Type B pancreatic cell (in vitro differentiated cells): ENCODE measurements at regions not wholly inside any gene's neighbourhood (a gene's known extent, or its start where the extent isn't known, plus 50 kb on each side); places are given as distances from the start of the nearest gene placed in this dataset.

Experiments
- DNase-seq: peaks from one replicate; pipeline ENCODE4 v3.0.0; 2021; ENCODE audit warnings: mixed read lengths; ENCODE audit not compliant: unreplicated experiment; ENCODE audit errors: extremely low spot score
- H3K27ac Mint-ChIP-seq: 2 replicates; pipeline ENCODE4 v1.8.0; 2021; ENCODE audit warnings: mild to moderate bottlenecking, mixed read lengths
- H3K27me3 Mint-ChIP-seq: 2 replicates; pipeline ENCODE4 v1.8.0; 2021; ENCODE audit warnings: mixed read lengths
- H3K36me3 Mint-ChIP-seq: 2 replicates; pipeline ENCODE4 v1.8.0; 2021; ENCODE audit warnings: mixed read lengths
- H3K4me1 Mint-ChIP-seq: one replicate; pipeline ENCODE4 v1.8.0; 2021; ENCODE audit warnings: mixed read lengths; ENCODE audit not compliant: unreplicated experiment
- H3K4me3 Mint-ChIP-seq: 2 replicates; pipeline ENCODE4 v1.8.0; 2021; ENCODE audit warnings: mild to moderate bottlenecking, mixed read lengths
- H3K9me3 Mint-ChIP-seq: 2 replicates; pipeline ENCODE4 v1.8.0; 2021; ENCODE audit warnings: mixed read lengths
- TF ChIP-seq, protein P1 (sequence below): fragments of 200-600 bp; sonication (generic); conservative IDR thresholded peaks from 2 replicates; pipeline ENCODE4 v1.5.0; 2021; ENCODE audit warnings: antibody characterized with exemption, mild to moderate bottlenecking

DNA sequence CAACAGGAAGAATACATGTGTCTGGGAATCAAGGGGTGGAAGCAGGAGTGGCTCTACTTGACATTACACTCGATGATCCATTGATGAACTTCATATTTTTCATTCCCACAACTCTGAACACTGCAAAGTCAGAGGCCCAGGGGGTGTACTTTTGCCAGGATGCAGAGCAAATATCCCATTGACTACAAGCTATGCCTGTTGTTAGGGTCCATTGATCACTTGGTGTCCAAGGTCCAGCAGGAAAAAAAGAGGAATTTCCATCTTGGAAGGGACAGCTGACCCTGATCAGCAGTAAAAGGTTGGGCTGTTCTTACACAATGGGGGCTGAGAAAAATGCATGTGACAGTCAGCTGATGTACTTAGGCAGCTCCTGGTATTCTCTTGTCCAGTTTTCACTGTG, 118.5 kb upstream of the MAP1B start:
- H3K27ac Mint-ChIP-seq: no peak overlapping the region
- H3K36me3 Mint-ChIP-seq: no peaks in the 10 kb centered on the region
- H3K4me1 Mint-ChIP-seq: no peaks in the 10 kb centered on the region
- H3K27me3 Mint-ChIP-seq: no peaks in the 10 kb centered on the region
- no peak for DNase-seq
- no peaks in the 10 kb centered on the region for H3K9me3 Mint-ChIP-seq
- TF ChIP-seq, protein P1, sequence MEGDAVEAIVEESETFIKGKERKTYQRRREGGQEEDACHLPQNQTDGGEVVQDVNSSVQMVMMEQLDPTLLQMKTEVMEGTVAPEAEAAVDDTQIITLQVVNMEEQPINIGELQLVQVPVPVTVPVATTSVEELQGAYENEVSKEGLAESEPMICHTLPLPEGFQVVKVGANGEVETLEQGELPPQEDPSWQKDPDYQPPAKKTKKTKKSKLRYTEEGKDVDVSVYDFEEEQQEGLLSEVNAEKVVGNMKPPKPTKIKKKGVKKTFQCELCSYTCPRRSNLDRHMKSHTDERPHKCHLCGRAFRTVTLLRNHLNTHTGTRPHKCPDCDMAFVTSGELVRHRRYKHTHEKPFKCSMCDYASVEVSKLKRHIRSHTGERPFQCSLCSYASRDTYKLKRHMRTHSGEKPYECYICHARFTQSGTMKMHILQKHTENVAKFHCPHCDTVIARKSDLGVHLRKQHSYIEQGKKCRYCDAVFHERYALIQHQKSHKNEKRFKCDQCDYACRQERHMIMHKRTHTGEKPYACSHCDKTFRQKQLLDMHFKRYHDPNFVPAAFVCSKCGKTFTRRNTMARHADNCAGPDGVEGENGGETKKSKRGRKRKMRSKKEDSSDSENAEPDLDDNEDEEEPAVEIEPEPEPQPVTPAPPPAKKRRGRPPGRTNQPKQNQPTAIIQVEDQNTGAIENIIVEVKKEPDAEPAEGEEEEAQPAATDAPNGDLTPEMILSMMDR: no peak
- no peak overlapping the region for H3K4me3 Mint-ChIP-seq

DNA sequence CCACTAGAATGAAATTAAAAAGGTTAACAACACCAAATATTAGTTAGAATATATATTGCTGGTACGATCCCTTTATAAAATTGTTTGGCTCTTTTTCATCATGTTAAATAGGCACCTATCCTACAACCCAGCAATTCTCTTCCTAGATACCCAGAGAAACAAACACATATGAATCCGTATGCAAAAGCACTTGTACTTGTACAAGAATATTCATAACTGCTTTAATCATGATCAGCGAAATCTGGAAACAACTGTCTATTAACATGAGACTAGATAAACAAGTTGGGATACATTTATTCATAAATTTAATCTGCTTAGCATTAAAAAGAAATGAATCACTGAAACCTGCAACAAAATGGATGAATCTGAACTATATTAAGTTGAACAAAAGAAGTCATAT, 113.7 kb upstream of the MAP1B start:
- TF ChIP-seq, protein P1: no peak
- Mint-ChIP-seq H3K36me3 (no peaks in the 10 kb centered on the region), H3K27me3 (no peaks in the 10 kb centered on the region), H3K4me3 (no peak overlapping the region), H3K27ac (no peak overlapping the region), H3K4me1 (no peaks in the 10 kb centered on the region), H3K9me3 (no peaks in the 10 kb centered on the region)
- no peak for DNase-seq

DNA sequence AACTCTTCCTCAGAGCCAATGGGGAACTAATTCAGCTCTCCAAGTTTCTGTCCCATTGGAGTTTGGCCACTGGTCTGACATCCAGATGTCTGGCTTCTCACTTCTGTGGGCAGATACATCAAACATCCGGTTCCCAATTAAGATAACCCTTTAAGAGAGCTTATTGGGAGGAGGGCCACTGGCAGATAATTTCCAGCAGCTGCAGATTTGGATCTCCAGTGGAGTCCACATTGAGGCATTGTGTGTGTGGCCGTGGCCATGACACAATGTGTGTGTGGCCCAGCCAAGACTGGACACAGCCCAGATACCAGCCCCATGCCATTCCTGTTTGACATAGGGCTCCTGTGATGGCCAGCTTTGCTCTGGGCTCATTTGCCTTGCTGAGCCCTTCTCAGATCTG, 110.5 kb upstream of the MAP1B start:
- H3K36me3 Mint-ChIP-seq: no peaks in the 10 kb centered on the region
- TF ChIP-seq, protein P1: no peak

DNA sequence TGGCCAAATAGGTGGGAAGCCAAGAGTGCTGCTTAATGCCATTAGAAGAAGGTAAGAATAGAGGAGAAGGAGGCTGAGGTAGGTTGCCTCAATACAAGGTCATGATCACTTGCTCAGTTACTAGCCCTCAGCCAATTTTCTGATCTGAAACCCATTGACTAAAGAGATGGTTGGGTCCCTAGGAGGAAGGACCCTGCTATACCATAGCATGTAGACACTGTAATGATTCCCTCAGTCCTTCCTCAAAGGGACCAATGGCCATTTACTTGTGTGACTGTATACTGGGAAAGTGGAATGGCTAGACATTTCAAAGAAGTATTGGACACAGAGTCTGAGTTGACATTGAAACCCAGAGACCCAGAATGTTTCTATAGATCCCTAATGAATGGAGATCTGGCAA, 108.5 kb upstream of the MAP1B start:
- H3K4me3 Mint-ChIP-seq: no peak overlapping the region
- no peak overlapping the region for H3K27ac Mint-ChIP-seq
- no peaks in the 10 kb centered on the region for H3K4me1 Mint-ChIP-seq
- DNase-seq: no peak
- TF ChIP-seq, protein P1: no peak
- peaks cover 7% of the 10 kb centered on the region for H3K27me3 Mint-ChIP-seq
- peaks cover 5% of the 10 kb centered on the region for H3K9me3 Mint-ChIP-seq
- H3K36me3 Mint-ChIP-seq: no peaks in the 10 kb centered on the region

More for the DNA sequence above, 110.5 kb upstream of the MAP1B start:
- peaks cover 5% of the 10 kb centered on the region for H3K9me3 Mint-ChIP-seq
- DNase-seq: no peak
- H3K27ac Mint-ChIP-seq: no peak overlapping the region
- H3K4me3 Mint-ChIP-seq: no peak overlapping the region
- no peaks in the 10 kb centered on the region for H3K4me1 Mint-ChIP-seq
- H3K27me3 Mint-ChIP-seq: peaks cover 2% of the 10 kb centered on the region

DNA sequence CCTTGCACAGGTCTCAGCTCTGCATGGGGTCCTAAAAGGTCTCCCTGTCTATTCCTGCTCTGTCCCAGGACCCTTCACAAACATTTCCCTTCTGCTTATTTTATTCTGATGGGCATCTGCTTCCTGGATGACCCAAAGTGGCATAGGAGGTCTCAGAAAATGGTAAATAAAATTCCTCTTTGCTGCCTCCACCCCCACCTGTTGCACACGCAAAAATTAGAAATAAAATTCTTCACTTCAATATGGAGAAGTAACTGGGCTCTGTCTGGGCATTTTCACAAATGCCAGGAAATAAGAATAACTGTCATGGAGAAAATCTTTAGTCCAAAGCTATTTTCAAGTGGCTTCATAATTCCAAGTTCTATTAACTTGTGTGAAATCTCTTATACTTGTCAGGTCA, 106.6 kb upstream of the MAP1B start:
- TF ChIP-seq, protein P1: no peak
- Mint-ChIP-seq H3K9me3 (peaks cover 5% of the 10 kb centered on the region), H3K36me3 (no peaks in the 10 kb centered on the region), H3K4me3 (no peak overlapping the region), H3K27me3 (peaks cover 14% of the 10 kb centered on the region), H3K4me1 (no peaks in the 10 kb centered on the region), H3K27ac (no peak overlapping the region)
- DNase-seq: no peak

DNA sequence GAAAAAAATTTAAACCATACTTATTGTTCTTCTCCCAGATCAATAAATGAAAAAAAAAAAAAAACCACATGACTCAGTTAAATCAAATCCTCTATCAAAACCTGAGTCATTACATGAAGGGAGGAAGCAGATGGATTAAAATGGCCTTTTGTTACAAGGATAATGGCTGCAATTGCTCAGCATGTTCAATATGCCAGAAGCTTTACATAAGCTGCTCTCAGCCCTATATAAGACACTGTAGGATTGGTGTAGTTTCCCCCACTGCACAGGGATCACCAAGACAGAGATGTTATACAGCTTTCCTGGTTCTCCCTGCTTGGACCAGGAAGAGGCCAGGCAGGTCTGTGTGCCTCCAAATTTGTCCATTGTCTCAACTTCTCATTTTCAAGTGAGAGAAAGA, 101.6 kb upstream of the MAP1B start:
- DNase-seq: no peak
- Mint-ChIP-seq H3K4me1 (peaks cover 8% of the 10 kb centered on the region), H3K4me3 (no peak overlapping the region), H3K36me3 (no peaks in the 10 kb centered on the region), H3K27me3 (peaks cover 17% of the 10 kb centered on the region), H3K27ac (no peak overlapping the region), H3K9me3 (no peaks in the 10 kb centered on the region)
- TF ChIP-seq, protein P1: no peak
